ENCODE measurements at regions not wholly inside any gene's neighbourhood (a gene's known extent, or its start where the extent isn't known, plus 50 kb on each side); places are given as distances from the start of the nearest gene placed in this dataset.

- peaks cover 0 to 5% of the 10 kb centered on the region in 2 experiments for H3K9me3 ChIP-seq (ENCODE audit: control insufficient read depth in 2 of 2, low read length in 2 of 2)
Observed at GRCh38 chr18:30915336-30915988, 127.1 kb downstream of the DSC3 start.

GRCh38 chr18:30908381-30908780, 134.2 kb downstream of the DSC3 start:
- no peak overlapping the region for H3K4me3 Mint-ChIP-seq
- no peak for ATAC-seq (ENCODE audit: low read depth in 2 of 2)

More at GRCh38 chr18:30915336-30915988, 127.1 kb downstream of the DSC3 start:
- Histone ChIP-seq H3K4me1 (ENCODE audit: control insufficient read depth, insufficient read depth, low read length, poor library complexity, severe bottlenecking) (no peaks in the 10 kb centered on the region), H3K27me3 (ENCODE audit: control insufficient read depth, insufficient read depth, low read length) (no peaks in the 10 kb centered on the region), H3K36me3 (ENCODE audit: control insufficient read depth, insufficient read depth, low read length) (no peaks in the 10 kb centered on the region), H3K27ac (ENCODE audit: insufficient read depth, low read length, poor library complexity, severe bottlenecking) (no peak overlapping the region), H3K4me3 (ENCODE audit: low read depth, low read length) (no peak overlapping the region)
- DNase-seq: no peak
- H3K27me3 Mint-ChIP-seq: no peaks in the 10 kb centered on the region
- no peak overlapping the region for H3K27ac Mint-ChIP-seq
- no peak for ATAC-seq (ENCODE audit: low read depth in 2 of 2)
- H3K36me3 Mint-ChIP-seq: no peaks in the 10 kb centered on the region
- H3K9me3 Mint-ChIP-seq: peaks cover 0 to 22% (median 2%) of the 10 kb centered on the region in 7 donors
- no peak overlapping the region for H3K4me3 Mint-ChIP-seq
- H3K4me1 Mint-ChIP-seq: no peaks in the 10 kb centered on the region

GRCh38 chr18:30903566-30903965, 139.0 kb downstream of the DSC3 start:
- H3K27me3 Mint-ChIP-seq: no peaks in the 10 kb centered on the region
- no peak overlapping the region for H3K4me3 Mint-ChIP-seq

More at GRCh38 chr18:30908381-30908780, 134.2 kb downstream of the DSC3 start:
- peaks cover 5% of the 10 kb centered on the region in 2 experiments for H3K9me3 ChIP-seq (ENCODE audit: control insufficient read depth in 2 of 2, low read length in 2 of 2)
- DNase-seq: no peak
- no peaks in the 10 kb centered on the region for H3K27me3 ChIP-seq (ENCODE audit: control insufficient read depth, insufficient read depth, low read length)
- H3K36me3 ChIP-seq (ENCODE audit: control insufficient read depth, insufficient read depth, low read length): no peaks in the 10 kb centered on the region
- Mint-ChIP-seq H3K27me3 (no peaks in the 10 kb centered on the region), H3K27ac (no peak overlapping the region), H3K9me3 (peaks cover 1 to 28% (median 6%) of the 10 kb centered on the region in 7 donors), H3K4me1 (no peaks in the 10 kb centered on the region), H3K36me3 (no peaks in the 10 kb centered on the region)
- H3K4me3 ChIP-seq (ENCODE audit: low read depth, low read length): no peak overlapping the region
- H3K27ac ChIP-seq (ENCODE audit: insufficient read depth, low read length, poor library complexity, severe bottlenecking): no peak overlapping the region
- no peaks in the 10 kb centered on the region for H3K4me1 ChIP-seq (ENCODE audit: control insufficient read depth, insufficient read depth, low read length, poor library complexity, severe bottlenecking)

GRCh38 chr18:30889519-30890301, 152.8 kb downstream of the DSC3 start:
- no peaks in the 10 kb centered on the region for H3K27me3 Mint-ChIP-seq
- no peak overlapping the region for H3K4me3 Mint-ChIP-seq
- ATAC-seq (ENCODE audit: low read depth in 2 of 2) (no peak), DNase-seq (no peak)
- H3K27ac ChIP-seq (ENCODE audit: insufficient read depth, low read length, poor library complexity, severe bottlenecking): no peak overlapping the region
- H3K4me1 Mint-ChIP-seq: no peaks in the 10 kb centered on the region
- no peak overlapping the region for H3K27ac Mint-ChIP-seq
- H3K36me3 ChIP-seq (ENCODE audit: control insufficient read depth, insufficient read depth, low read length): no peaks in the 10 kb centered on the region
- no peaks in the 10 kb centered on the region for H3K27me3 ChIP-seq (ENCODE audit: control insufficient read depth, insufficient read depth, low read length)
- peaks cover 0 to 5% of the 10 kb centered on the region in 2 experiments for H3K9me3 ChIP-seq (ENCODE audit: control insufficient read depth in 2 of 2, low read length in 2 of 2)
- no peaks in the 10 kb centered on the region for H3K4me1 ChIP-seq (ENCODE audit: control insufficient read depth, insufficient read depth, low read length, poor library complexity, severe bottlenecking)
- H3K9me3 Mint-ChIP-seq: peaks cover 0 to 22% (median 3%) of the 10 kb centered on the region in 7 donors
- no peak overlapping the region for H3K4me3 ChIP-seq (ENCODE audit: low read depth, low read length)
- no peaks in the 10 kb centered on the region for H3K36me3 Mint-ChIP-seq

More at GRCh38 chr18:30903566-30903965, 139.0 kb downstream of the DSC3 start:
- Histone ChIP-seq H3K4me3 (ENCODE audit: low read depth, low read length) (no peak overlapping the region), H3K36me3 (ENCODE audit: control insufficient read depth, insufficient read depth, low read length) (no peaks in the 10 kb centered on the region), H3K4me1 (ENCODE audit: control insufficient read depth, insufficient read depth, low read length, poor library complexity, severe bottlenecking) (no peaks in the 10 kb centered on the region), H3K9me3 (ENCODE audit: control insufficient read depth in 2 of 2, low read length in 2 of 2) (peaks cover 3 to 5% of the 10 kb centered on the region in 2 experiments), H3K27me3 (ENCODE audit: control insufficient read depth, insufficient read depth, low read length) (no peaks in the 10 kb centered on the region), H3K27ac (ENCODE audit: insufficient read depth, low read length, poor library complexity, severe bottlenecking) (no peak overlapping the region)
- no peaks in the 10 kb centered on the region for H3K4me1 Mint-ChIP-seq
- DNase-seq (no peak), ATAC-seq (ENCODE audit: low read depth in 2 of 2) (no peak)
- H3K27ac Mint-ChIP-seq: no peak overlapping the region
- peaks cover 2 to 21% (median 9%) of the 10 kb centered on the region in 7 donors for H3K9me3 Mint-ChIP-seq
- no peaks in the 10 kb centered on the region for H3K36me3 Mint-ChIP-seq

GRCh38 chr18:30888344-30888743, 154.2 kb downstream of the DSC3 start:
- H3K27me3 ChIP-seq (ENCODE audit: control insufficient read depth, insufficient read depth, low read length): no peaks in the 10 kb centered on the region
- H3K4me1 Mint-ChIP-seq: no peaks in the 10 kb centered on the region
- no peaks in the 10 kb centered on the region for H3K36me3 Mint-ChIP-seq
- H3K4me3 ChIP-seq (ENCODE audit: low read depth, low read length): no peak overlapping the region
- H3K36me3 ChIP-seq (ENCODE audit: control insufficient read depth, insufficient read depth, low read length): no peaks in the 10 kb centered on the region
- H3K9me3 ChIP-seq (ENCODE audit: control insufficient read depth in 2 of 2, low read length in 2 of 2): peaks cover 3 to 5% of the 10 kb centered on the region in 2 experiments
- ATAC-seq (ENCODE audit: low read depth in 2 of 2) (no peak), DNase-seq (no peak)
- no peaks in the 10 kb centered on the region for H3K4me1 ChIP-seq (ENCODE audit: control insufficient read depth, insufficient read depth, low read length, poor library complexity, severe bottlenecking)
- H3K27me3 Mint-ChIP-seq: no peaks in the 10 kb centered on the region
- H3K27ac ChIP-seq (ENCODE audit: insufficient read depth, low read length, poor library complexity, severe bottlenecking): no peak overlapping the region
- no peak overlapping the region for H3K4me3 Mint-ChIP-seq
- H3K9me3 Mint-ChIP-seq: peaks cover 0 to 23% (median 3%) of the 10 kb centered on the region in 7 donors
- no peak overlapping the region for H3K27ac Mint-ChIP-seq

GRCh38 chr18:30886998-30887397, 155.5 kb downstream of the DSC3 start:
- no peak for ATAC-seq (ENCODE audit: low read depth in 2 of 2)
- H3K27ac Mint-ChIP-seq: no peak overlapping the region
- no peak overlapping the region for H3K4me3 Mint-ChIP-seq
- Histone ChIP-seq H3K27me3 (ENCODE audit: control insufficient read depth, insufficient read depth, low read length) (no peaks in the 10 kb centered on the region), H3K36me3 (ENCODE audit: control insufficient read depth, insufficient read depth, low read length) (no peaks in the 10 kb centered on the region), H3K9me3 (ENCODE audit: control insufficient read depth in 2 of 2, low read length in 2 of 2) (peaks cover 3 to 5% of the 10 kb centered on the region in 2 experiments), H3K27ac (ENCODE audit: insufficient read depth, low read length, poor library complexity, severe bottlenecking) (no peak overlapping the region), H3K4me1 (ENCODE audit: control insufficient read depth, insufficient read depth, low read length, poor library complexity, severe bottlenecking) (no peaks in the 10 kb centered on the region), H3K4me3 (ENCODE audit: low read depth, low read length) (no peak overlapping the region)
- no peaks in the 10 kb centered on the region for H3K4me1 Mint-ChIP-seq
- DNase-seq: no peak
- H3K27me3 Mint-ChIP-seq: no peaks in the 10 kb centered on the region
- peaks cover 0 to 24% (median 2%) of the 10 kb centered on the region in 7 donors for H3K9me3 Mint-ChIP-seq
- no peaks in the 10 kb centered on the region for H3K36me3 Mint-ChIP-seq

GRCh38 chr18:30870466-30870865, 172.1 kb downstream of the DSC3 start:
- no peaks in the 10 kb centered on the region for H3K27me3 ChIP-seq (ENCODE audit: control insufficient read depth, insufficient read depth, low read length)
- H3K36me3 ChIP-seq (ENCODE audit: control insufficient read depth, insufficient read depth, low read length): no peaks in the 10 kb centered on the region
- Mint-ChIP-seq H3K27ac (no peak overlapping the region), H3K4me1 (no peaks in the 10 kb centered on the region), H3K27me3 (no peaks in the 10 kb centered on the region), H3K4me3 (no peak overlapping the region), H3K9me3 (peaks cover 0 to 18% (median 5%) of the 10 kb centered on the region in 7 donors), H3K36me3 (no peaks in the 10 kb centered on the region)
- no peak overlapping the region for H3K4me3 ChIP-seq (ENCODE audit: low read depth, low read length)
- H3K4me1 ChIP-seq (ENCODE audit: control insufficient read depth, insufficient read depth, low read length, poor library complexity, severe bottlenecking): no peaks in the 10 kb centered on the region
- H3K27ac ChIP-seq (ENCODE audit: insufficient read depth, low read length, poor library complexity, severe bottlenecking): no peak overlapping the region
- H3K9me3 ChIP-seq (ENCODE audit: control insufficient read depth in 2 of 2, low read length in 2 of 2): peaks cover 0 to 1% of the 10 kb centered on the region in 2 experiments
- ATAC-seq (ENCODE audit: low read depth in 2 of 2): no peak
- DNase-seq: no peak

All from CD4-positive, CD25-positive, alpha-beta regulatory T cell (primary cell).